NT2/D1 (cell line): ENCODE measurements at regions not wholly inside any gene's neighbourhood (a gene's known extent, or its start where the extent isn't known, plus 50 kb on each side); places are given as distances from the start of the nearest gene placed in this dataset.

Source experiments
- SUZ12 ChIP-seq: IDR thresholded peaks from 2 replicates; pipeline ENCODE4 v1.6.1; 2011; ENCODE audit not compliant: insufficient read length, insufficient read depth; ENCODE audit errors: extremely low read depth
- YY1 ChIP-seq: IDR thresholded peaks from 2 replicates; pipeline ENCODE4 v1.6.1; 2011; ENCODE audit not compliant: insufficient read length, insufficient read depth
- ZNF274 ChIP-seq: IDR thresholded peaks from 2 replicates; pipeline ENCODE4 v1.6.1; 2011; ENCODE audit warnings: mild to moderate bottlenecking, low read depth, low read length

- TF ChIP-seq ZNF274 = no peak
- no peak for TF ChIP-seq YY1
- TF ChIP-seq SUZ12 = no peak
Observed at GRCh38 chr10:53088961-53089360, 316.4 kb upstream of the MBL2 start.
